Right atrium auricular region (tissue), 2 donors: ENCODE measurements at regions not wholly inside any gene's neighbourhood (a gene's known extent, or its start where the extent isn't known, plus 50 kb on each side); places are given as distances from the start of the nearest gene placed in this dataset.

ENCODE experiments used
- DNase-seq: peaks from one replicate; pipeline ENCODE4 v3.0.0-alpha.2; 2019; ENCODE audit warnings: low spot score
- H3K27ac ChIP-seq, 2 donors: fragments of 200-600 bp; sonication (generic); 1 replicate in 1 of 2; 2 replicates in 1 of 2; pipeline ENCODE4 v1.5.1; 2016 to 2019
- H3K27me3 ChIP-seq, 2 donors: fragments of 200-600 bp; sonication (generic); one replicate each; pipeline versions ENCODE4 v1.5.1 to v1.6.0; 2017 to 2019
- H3K36me3 ChIP-seq: fragments of 200-600 bp; sonication (generic); one replicate; pipeline ENCODE4 v1.5.1; 2016
- H3K4me1 ChIP-seq, 2 donors: fragments of 200-600 bp; sonication (generic); one replicate each; pipeline versions ENCODE4 v1.5.1 to v1.6.0; 2017 to 2019
- H3K4me3 ChIP-seq, 2 donors: fragments of 200-600 bp; sonication (generic); 1 replicate in 1 of 2; 2 replicates in 1 of 2; pipeline ENCODE4 v1.5.1; 2017 to 2019; ENCODE audit warnings: mild to moderate bottlenecking in 1 of 2, moderate library complexity in 1 of 2
- H3K9me3 ChIP-seq, 2 donors: fragments of 200-600 bp; sonication (generic); one replicate each; pipeline ENCODE4 v1.5.1; 2019
- CTCF ChIP-seq, 2 donors: fragments of 200-600 bp; sonication (generic); IDR thresholded peaks; one replicate each; pipeline ENCODE4 v1.5.1; 2019; ENCODE audit warnings: antibody characterized with exemption in 2 of 2

- no peaks in the 10 kb centered on the region for H3K36me3 ChIP-seq
- no peak for DNase-seq
- H3K4me3 ChIP-seq = no peak overlapping the region
Observed at GRCh38 chr7:145147865-145148264, 312.0 kb upstream of the TPK1 start.

GRCh38 chr7:145143685-145144084 is 307.8 kb upstream of the TPK1 start:
- no peaks in the 10 kb centered on the region for H3K9me3 ChIP-seq
- H3K36me3 ChIP-seq = no peaks in the 10 kb centered on the region
- H3K27me3 ChIP-seq = no peaks in the 10 kb centered on the region
- TF ChIP-seq CTCF (IDR thresholded peaks at IDR 0.05) = no peak
- H3K4me3 ChIP-seq = no peak overlapping the region
- H3K4me1 ChIP-seq = no peaks in the 10 kb centered on the region
- H3K27ac ChIP-seq = no peak overlapping the region
- DNase-seq = no peak

More at GRCh38 chr7:145147865-145148264, 312.0 kb upstream of the TPK1 start:
- Histone ChIP-seq H3K4me1 (no peaks in the 10 kb centered on the region), H3K9me3 (no peaks in the 10 kb centered on the region), H3K27me3 (no peaks in the 10 kb centered on the region), H3K27ac (no peak overlapping the region)
- no peak for TF ChIP-seq CTCF (IDR thresholded peaks at IDR 0.05)

- Histone ChIP-seq H3K9me3 (no peaks in the 10 kb centered on the region), H3K4me1 (no peaks in the 10 kb centered on the region), H3K36me3 (no peaks in the 10 kb centered on the region), H3K27ac (no peak overlapping the region), H3K27me3 (no peaks in the 10 kb centered on the region), H3K4me3 (no peak overlapping the region)
- no peak for DNase-seq
- no peak for TF ChIP-seq CTCF (IDR thresholded peaks at IDR 0.05)
Observed at GRCh38 chr7:145134377-145134776, 298.5 kb upstream of the TPK1 start.

- Histone ChIP-seq H3K27ac (no peak overlapping the region), H3K36me3 (no peaks in the 10 kb centered on the region), H3K4me3 (no peak overlapping the region), H3K9me3 (no peaks in the 10 kb centered on the region), H3K27me3 (no peaks in the 10 kb centered on the region), H3K4me1 (no peaks in the 10 kb centered on the region)
- no peak for TF ChIP-seq CTCF (IDR thresholded peaks at IDR 0.05)
- DNase-seq = no peak
Observed at GRCh38 chr7:145123502-145123901, 287.6 kb upstream of the TPK1 start.

GRCh38 chr7:145106001-145106400 is 270.1 kb upstream of the TPK1 start:
- H3K27ac ChIP-seq = no peak overlapping the region
- H3K4me1 ChIP-seq = no peaks in the 10 kb centered on the region
- H3K27me3 ChIP-seq = no peaks in the 10 kb centered on the region
- peak; percentile 63 for DNase-seq
- H3K9me3 ChIP-seq = no peaks in the 10 kb centered on the region
- TF ChIP-seq CTCF (IDR thresholded peaks at IDR 0.05) = no peak
- H3K36me3 ChIP-seq = no peaks in the 10 kb centered on the region
- H3K4me3 ChIP-seq = no peak overlapping the region

GRCh38 chr7:145105561-145105960 is 269.7 kb upstream of the TPK1 start:
- Histone ChIP-seq H3K4me3 (no peak overlapping the region), H3K27ac (no peak overlapping the region), H3K36me3 (no peaks in the 10 kb centered on the region), H3K27me3 (no peaks in the 10 kb centered on the region), H3K4me1 (no peaks in the 10 kb centered on the region), H3K9me3 (no peaks in the 10 kb centered on the region)
- no peak for TF ChIP-seq CTCF (IDR thresholded peaks at IDR 0.05)
- no peak for DNase-seq
